ENCODE measurements at regions not wholly inside any gene's neighbourhood (a gene's known extent, or its start where the extent isn't known, plus 50 kb on each side); places are given as distances from the start of the nearest gene placed in this dataset.

DNA sequence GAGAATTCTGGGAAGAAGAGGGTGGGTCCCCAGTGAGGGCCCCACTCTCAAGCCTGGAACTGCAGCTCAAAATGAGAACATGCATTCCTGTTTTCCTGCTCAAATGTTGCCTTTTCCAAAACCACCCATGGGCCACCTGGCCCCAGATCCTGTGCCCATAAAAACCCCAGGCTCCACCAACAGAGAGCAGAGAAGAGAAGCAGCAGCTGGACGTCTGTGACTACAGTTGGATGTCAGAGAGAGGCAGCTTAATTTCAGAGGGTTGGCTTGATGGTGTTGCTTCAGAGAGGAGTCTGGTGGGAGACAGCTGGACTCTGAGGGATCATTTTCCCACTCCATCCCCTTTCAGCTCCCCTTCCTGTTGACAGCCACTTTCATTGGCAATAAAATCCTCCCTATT, 256.4 kb downstream of the FZD1 start (continued):
- TF ChIP-seq SP1 (IDR thresholded peaks at IDR 0.05; ENCODE audit: low read depth), result no peak

DNA sequence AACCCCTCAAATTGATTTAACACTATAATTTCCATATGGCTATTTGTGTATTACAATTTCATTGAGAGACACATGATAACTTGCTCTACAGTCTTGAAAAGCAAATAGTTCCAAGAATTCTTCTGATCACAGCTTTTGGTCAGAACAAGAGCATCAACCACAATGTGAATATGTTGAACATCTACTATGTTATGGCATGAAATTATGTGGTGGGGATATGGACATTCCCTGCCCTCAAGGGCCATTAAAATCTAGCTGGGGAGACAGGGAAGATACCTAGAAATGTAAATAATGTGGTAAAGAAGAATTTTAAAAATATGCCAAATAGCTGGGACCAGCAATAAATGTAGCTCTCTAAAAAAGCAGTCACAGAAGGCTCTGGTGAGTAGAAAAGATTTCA, 262.2 kb downstream of the FZD1 start:
- POLR2A ChIA-PET, result no interaction called here
- BruUV-seq (replicated peaks), result no TSS peak

More for the DNA sequence above, 262.2 kb downstream of the FZD1 start:
- H2AFZ ChIP-seq (ENCODE audit: low read depth, low read length, poor library complexity, severe bottlenecking), result no peak overlapping the region
- ATAC-seq (no peak), DNase-seq (ENCODE audit: low read depth, low spot score) (no peak)
- CTCF ChIA-PET, result interaction anchor here (0.6 kb wide), 1 partner anchor 303 kb away, joined by 3 read pairs; no protein-coding TSS in a partner anchor
- no peaks in the 10 kb centered on the region for H4K20me1 ChIP-seq (ENCODE audit: insufficient read depth)
- no peak overlapping the region for H3K9ac ChIP-seq (ENCODE audit: low read length)
- no peaks in the 10 kb centered on the region for H3K79me2 ChIP-seq (ENCODE audit: insufficient read depth, low read length)
- no peaks in the 10 kb centered on the region for H3K9me2 ChIP-seq (ENCODE audit: insufficient read depth)
- RAD21 ChIA-PET (ENCODE audit: low non-redundant PET in 1 of 2, low total read pairs in 2 of 2, uncharacterized antibody in 2 of 2, unreplicated experiment in 2 of 2), result no interaction called here
- no peaks in the 10 kb centered on the region for H3K4me1 ChIP-seq (ENCODE audit: control insufficient read depth in 1 of 2, insufficient read depth in 2 of 2, low read length in 2 of 2)
- H3K36me3 ChIP-seq (ENCODE audit: control insufficient read depth in 1 of 2, insufficient read depth in 2 of 2, low read length in 2 of 2), result no peaks in the 10 kb centered on the region
- H3K4me3 ChIP-seq (replicated peaks in 1 of 2; ENCODE audit: low read depth in 1 of 2, low read length in 2 of 2), result no peak overlapping the region
- H3K27ac ChIP-seq (ENCODE audit: low read depth, low read length), result no peak overlapping the region
- TF ChIP-seq, protein P1, sequence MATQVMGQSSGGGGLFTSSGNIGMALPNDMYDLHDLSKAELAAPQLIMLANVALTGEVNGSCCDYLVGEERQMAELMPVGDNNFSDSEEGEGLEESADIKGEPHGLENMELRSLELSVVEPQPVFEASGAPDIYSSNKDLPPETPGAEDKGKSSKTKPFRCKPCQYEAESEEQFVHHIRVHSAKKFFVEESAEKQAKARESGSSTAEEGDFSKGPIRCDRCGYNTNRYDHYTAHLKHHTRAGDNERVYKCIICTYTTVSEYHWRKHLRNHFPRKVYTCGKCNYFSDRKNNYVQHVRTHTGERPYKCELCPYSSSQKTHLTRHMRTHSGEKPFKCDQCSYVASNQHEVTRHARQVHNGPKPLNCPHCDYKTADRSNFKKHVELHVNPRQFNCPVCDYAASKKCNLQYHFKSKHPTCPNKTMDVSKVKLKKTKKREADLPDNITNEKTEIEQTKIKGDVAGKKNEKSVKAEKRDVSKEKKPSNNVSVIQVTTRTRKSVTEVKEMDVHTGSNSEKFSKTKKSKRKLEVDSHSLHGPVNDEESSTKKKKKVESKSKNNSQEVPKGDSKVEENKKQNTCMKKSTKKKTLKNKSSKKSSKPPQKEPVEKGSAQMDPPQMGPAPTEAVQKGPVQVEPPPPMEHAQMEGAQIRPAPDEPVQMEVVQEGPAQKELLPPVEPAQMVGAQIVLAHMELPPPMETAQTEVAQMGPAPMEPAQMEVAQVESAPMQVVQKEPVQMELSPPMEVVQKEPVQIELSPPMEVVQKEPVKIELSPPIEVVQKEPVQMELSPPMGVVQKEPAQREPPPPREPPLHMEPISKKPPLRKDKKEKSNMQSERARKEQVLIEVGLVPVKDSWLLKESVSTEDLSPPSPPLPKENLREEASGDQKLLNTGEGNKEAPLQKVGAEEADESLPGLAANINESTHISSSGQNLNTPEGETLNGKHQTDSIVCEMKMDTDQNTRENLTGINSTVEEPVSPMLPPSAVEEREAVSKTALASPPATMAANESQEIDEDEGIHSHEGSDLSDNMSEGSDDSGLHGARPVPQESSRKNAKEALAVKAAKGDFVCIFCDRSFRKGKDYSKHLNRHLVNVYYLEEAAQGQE (IDR thresholded peaks at IDR 0.05; ENCODE audit: low read depth), result no peak
- TF ChIP-seq TCF7L2 (IDR thresholded peaks at IDR 0.05; ENCODE audit: borderline replicate concordance, extremely low read depth, insufficient read depth, insufficient read length) (no peak), RAD21 (IDR thresholded peaks at IDR 0.05; ENCODE audit: low read depth) (no peak), ZNF274 (IDR thresholded peaks at IDR 0.05; ENCODE audit: low read depth, low read length) (no peak), SRF (IDR thresholded peaks at IDR 0.05; ENCODE audit: low read depth) (no peak), ELF1 (IDR thresholded peaks at IDR 0.05; ENCODE audit: borderline replicate concordance, low read depth) (no peak), EGR1 (IDR thresholded peaks at IDR 0.05; ENCODE audit: low read depth) (no peak), EZH2 (IDR thresholded peaks at IDR 0.05) (no peak), POLR2A (IDR thresholded peaks at IDR 0.05; ENCODE audit: borderline replicate concordance, extremely low read depth, insufficient read depth, insufficient read length) (no peak), POLR2AphosphoS5 (IDR thresholded peaks at IDR 0.05; ENCODE audit: low read depth, low read length) (no peak), SIN3A (IDR thresholded peaks at IDR 0.05; ENCODE audit: low read depth) (no peak), CEBPB (IDR thresholded peaks at IDR 0.05; ENCODE audit: low read depth) (no peak), SP1 (IDR thresholded peaks at IDR 0.05; ENCODE audit: low read depth) (no peak), CBX3 (IDR thresholded peaks at IDR 0.05; ENCODE audit: low read depth) (no peak), ZFX (IDR thresholded peaks at IDR 0.05) (no peak), YY1 (IDR thresholded peaks at IDR 0.05; ENCODE audit: extremely low read depth, insufficient replicate concordance, low read depth, low read length) (no peak)
- TF ChIP-seq, protein P2, sequence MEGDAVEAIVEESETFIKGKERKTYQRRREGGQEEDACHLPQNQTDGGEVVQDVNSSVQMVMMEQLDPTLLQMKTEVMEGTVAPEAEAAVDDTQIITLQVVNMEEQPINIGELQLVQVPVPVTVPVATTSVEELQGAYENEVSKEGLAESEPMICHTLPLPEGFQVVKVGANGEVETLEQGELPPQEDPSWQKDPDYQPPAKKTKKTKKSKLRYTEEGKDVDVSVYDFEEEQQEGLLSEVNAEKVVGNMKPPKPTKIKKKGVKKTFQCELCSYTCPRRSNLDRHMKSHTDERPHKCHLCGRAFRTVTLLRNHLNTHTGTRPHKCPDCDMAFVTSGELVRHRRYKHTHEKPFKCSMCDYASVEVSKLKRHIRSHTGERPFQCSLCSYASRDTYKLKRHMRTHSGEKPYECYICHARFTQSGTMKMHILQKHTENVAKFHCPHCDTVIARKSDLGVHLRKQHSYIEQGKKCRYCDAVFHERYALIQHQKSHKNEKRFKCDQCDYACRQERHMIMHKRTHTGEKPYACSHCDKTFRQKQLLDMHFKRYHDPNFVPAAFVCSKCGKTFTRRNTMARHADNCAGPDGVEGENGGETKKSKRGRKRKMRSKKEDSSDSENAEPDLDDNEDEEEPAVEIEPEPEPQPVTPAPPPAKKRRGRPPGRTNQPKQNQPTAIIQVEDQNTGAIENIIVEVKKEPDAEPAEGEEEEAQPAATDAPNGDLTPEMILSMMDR (IDR thresholded peaks at IDR 0.05 in 2 of 3, conservative IDR thresholded peaks at IDR 0.05 in 1 of 3; ENCODE audit: borderline replicate concordance in 1 of 3, insufficient read depth in 1 of 3, low read depth in 2 of 3, low read length in 2 of 3), result no peak
- TF ChIP-seq, protein P3, sequence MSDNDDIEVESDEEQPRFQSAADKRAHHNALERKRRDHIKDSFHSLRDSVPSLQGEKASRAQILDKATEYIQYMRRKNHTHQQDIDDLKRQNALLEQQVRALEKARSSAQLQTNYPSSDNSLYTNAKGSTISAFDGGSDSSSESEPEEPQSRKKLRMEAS (IDR thresholded peaks at IDR 0.05), result no peak
- no peak overlapping the region for H3K4me2 ChIP-seq (ENCODE audit: low read length)
- H3K27me3 ChIP-seq (ENCODE audit: insufficient read depth, low read length), result no peaks in the 10 kb centered on the region
- no peaks in the 10 kb centered on the region for H3K9me3 ChIP-seq (ENCODE audit: control insufficient read depth in 1 of 2, insufficient read depth in 1 of 2, low read depth in 1 of 2, low read length in 2 of 2)
- intact Hi-C loops (cut with micrococcal nuclease), result no loop called here
